HepG2 (cell line): ENCODE measurements at regions not wholly inside any gene's neighbourhood (a gene's known extent, or its start where the extent isn't known, plus 50 kb on each side); places are given as distances from the start of the nearest gene placed in this dataset.
"Not testable (repeated sequence)": the region's sequence is repeated elsewhere in the genome, so short reads cannot be mapped to it uniquely, and the experiment has no call there.

Experiments used
- NFIB ChIP-seq: sonication (generic); formaldehyde crosslinking; IDR thresholded peaks from 2 replicates; pipeline ENCODE4 v1.9.0; 2021; ENCODE audit warnings: missing genetic modification reagents, mild to moderate bottlenecking, borderline replicate concordance
- POLR2A ChIP-seq, 2 experiments: IDR thresholded peaks; 2 replicates each; pipeline ENCODE4 v1.6.1; 2011; ENCODE audit warnings: low read depth in 2 of 2, low read length in 2 of 2, mild to moderate bottlenecking in 1 of 2, moderate library complexity in 1 of 2; ENCODE audit not compliant: insufficient read depth in 1 of 2
- RNF2 ChIP-seq: fragments of 450-650 bp; conservative IDR thresholded peaks from 2 replicates; pipeline ENCODE4 v1.6.1; 2016; ENCODE audit warnings: low read depth
- SIN3A ChIP-seq: IDR thresholded peaks from 2 replicates; pipeline ENCODE4 v1.6.1; 2011; ENCODE audit warnings: low read depth, mild to moderate bottlenecking, control low read depth, low read length, borderline replicate concordance
- ZNF205 ChIP-seq: IDR thresholded peaks from 2 replicates; pipeline ENCODE4 v1.6.1; 2018; ENCODE audit warnings: missing biosample characterization, missing genetic modification reagents
- ZNF260 ChIP-seq: sonication (generic); formaldehyde crosslinking; IDR thresholded peaks from 2 replicates; pipeline ENCODE4 v1.4.0; 2020; ENCODE audit warnings: missing genetic modification reagents, low read depth, mild to moderate bottlenecking, borderline replicate concordance
- ZNF639 ChIP-seq: conservative IDR thresholded peaks from 2 replicates; pipeline ENCODE4 v1.6.1; 2018; ENCODE audit warnings: missing genetic modification reagents
- TF ChIP-seq, protein P1 (sequence below): IDR thresholded peaks from 2 replicates; pipeline ENCODE4 v1.6.1; 2012; ENCODE audit warnings: inconsistent platforms
- TF ChIP-seq, protein P2 (sequence below): IDR thresholded peaks from 2 replicates; pipeline ENCODE4 v1.6.1; 2016; ENCODE audit warnings: low read depth, borderline replicate concordance
- TF ChIP-seq, protein P3 (sequence below): sonication (generic); formaldehyde crosslinking; IDR thresholded peaks from 2 replicates; pipeline ENCODE4 v1.5.0; 2020; ENCODE audit warnings: mild to moderate bottlenecking, missing genetic modification reagents, moderate library complexity

GRCh38 chr3:147154988-147155387, 251.4 kb downstream of the ZIC4 start:
- TF ChIP-seq, protein P1, sequence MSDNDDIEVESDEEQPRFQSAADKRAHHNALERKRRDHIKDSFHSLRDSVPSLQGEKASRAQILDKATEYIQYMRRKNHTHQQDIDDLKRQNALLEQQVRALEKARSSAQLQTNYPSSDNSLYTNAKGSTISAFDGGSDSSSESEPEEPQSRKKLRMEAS: not testable (repeated sequence)
- not testable (repeated sequence) for TF ChIP-seq SIN3A; ZNF639; ZNF205 (CRISPR knock-in tag); ZNF260 (CRISPR knock-in tag); NFIB (CRISPR knock-in tag); POLR2A (IDR thresholded peaks at IDR 0.05; ENCODE audit: insufficient read depth in 1 of 2, low read depth in 2 of 2, low read length in 2 of 2); RNF2
- TF ChIP-seq, protein P2, sequence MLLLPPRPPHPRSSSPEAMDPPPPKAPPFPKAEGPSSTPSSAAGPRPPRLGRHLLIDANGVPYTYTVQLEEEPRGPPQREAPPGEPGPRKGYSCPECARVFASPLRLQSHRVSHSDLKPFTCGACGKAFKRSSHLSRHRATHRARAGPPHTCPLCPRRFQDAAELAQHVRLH (CRISPR knock-in tag): not testable (repeated sequence)
- TF ChIP-seq, protein P3, sequence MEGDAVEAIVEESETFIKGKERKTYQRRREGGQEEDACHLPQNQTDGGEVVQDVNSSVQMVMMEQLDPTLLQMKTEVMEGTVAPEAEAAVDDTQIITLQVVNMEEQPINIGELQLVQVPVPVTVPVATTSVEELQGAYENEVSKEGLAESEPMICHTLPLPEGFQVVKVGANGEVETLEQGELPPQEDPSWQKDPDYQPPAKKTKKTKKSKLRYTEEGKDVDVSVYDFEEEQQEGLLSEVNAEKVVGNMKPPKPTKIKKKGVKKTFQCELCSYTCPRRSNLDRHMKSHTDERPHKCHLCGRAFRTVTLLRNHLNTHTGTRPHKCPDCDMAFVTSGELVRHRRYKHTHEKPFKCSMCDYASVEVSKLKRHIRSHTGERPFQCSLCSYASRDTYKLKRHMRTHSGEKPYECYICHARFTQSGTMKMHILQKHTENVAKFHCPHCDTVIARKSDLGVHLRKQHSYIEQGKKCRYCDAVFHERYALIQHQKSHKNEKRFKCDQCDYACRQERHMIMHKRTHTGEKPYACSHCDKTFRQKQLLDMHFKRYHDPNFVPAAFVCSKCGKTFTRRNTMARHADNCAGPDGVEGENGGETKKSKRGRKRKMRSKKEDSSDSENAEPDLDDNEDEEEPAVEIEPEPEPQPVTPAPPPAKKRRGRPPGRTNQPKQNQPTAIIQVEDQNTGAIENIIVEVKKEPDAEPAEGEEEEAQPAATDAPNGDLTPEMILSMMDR (CRISPR knock-in tag): not testable (repeated sequence)
